AG04449 (cell line): ENCODE measurements at regions not wholly inside any gene's neighbourhood (a gene's known extent, or its start where the extent isn't known, plus 50 kb on each side); places are given as distances from the start of the nearest gene placed in this dataset.

Experiments
- CTCF ChIA-PET: fragments of 350-600 bp; formaldehyde crosslinking; extraction: SDS; loops from one replicate; lab custom pipeline; 2021; ENCODE audit warnings: antibody characterized with exemption; lab: Yijun Ruan, JAX
- POLR2A ChIA-PET: fragments of 400-600, 350-600 bp; formaldehyde crosslinking; extraction: SDS; loops from one replicate; lab custom pipeline; 2020; ENCODE audit warnings: antibody characterized with exemption, inconsistent platforms; lab: Yijun Ruan, JAX
- DNase-seq: peaks from one replicate; pipeline ENCODE4 v3.0.0-alpha.2; 2010; ENCODE audit warnings: low read depth, low spot score
- H3K4me3 ChIP-seq: 2 replicates; pipeline ENCODE4 v1.5.1; 2011; ENCODE audit warnings: low read depth, mild to moderate bottlenecking, control low read depth, low read length
- TF ChIP-seq, protein P1 (sequence below): IDR thresholded peaks from one replicate; pipeline ENCODE4 v1.5.1; 2011; ENCODE audit warnings: mild to moderate bottlenecking, moderate library complexity, low read length, control low read depth, inconsistent platforms; ENCODE audit not compliant: insufficient read depth; ENCODE audit errors: missing control alignments

DNA sequence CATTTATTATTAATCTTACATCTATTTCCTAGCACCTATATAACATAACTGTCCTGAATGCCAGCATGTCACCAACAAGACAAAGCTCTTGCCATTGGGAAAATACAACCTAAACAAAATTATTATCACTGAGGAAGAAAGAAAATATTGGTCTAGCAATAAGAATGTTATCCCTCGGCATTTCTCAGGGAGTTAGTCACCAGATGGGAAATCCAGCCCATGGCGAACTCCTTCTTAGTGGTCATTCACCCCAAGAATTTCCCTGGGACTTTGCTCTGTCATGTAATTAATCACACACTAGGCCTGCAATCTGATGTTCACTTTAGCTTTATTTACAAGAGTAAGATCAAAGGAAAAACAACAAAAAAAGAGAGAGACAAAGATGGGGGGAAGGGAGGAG lies 56.1 kb upstream of the TAS2R1 start:
- no peak overlapping the region for H3K4me3 ChIP-seq
- CTCF ChIA-PET, result interaction anchor here (1.0 kb wide), 2 partner anchors 13 to 33 kb away, joined by 3 read pairs; no protein-coding TSS in a partner anchor
- POLR2A ChIA-PET, result interaction anchor here (1.2 kb wide), 1 partner anchor 32 kb away, joined by 3 read pairs; no protein-coding TSS in a partner anchor
- TF ChIP-seq, protein P1, sequence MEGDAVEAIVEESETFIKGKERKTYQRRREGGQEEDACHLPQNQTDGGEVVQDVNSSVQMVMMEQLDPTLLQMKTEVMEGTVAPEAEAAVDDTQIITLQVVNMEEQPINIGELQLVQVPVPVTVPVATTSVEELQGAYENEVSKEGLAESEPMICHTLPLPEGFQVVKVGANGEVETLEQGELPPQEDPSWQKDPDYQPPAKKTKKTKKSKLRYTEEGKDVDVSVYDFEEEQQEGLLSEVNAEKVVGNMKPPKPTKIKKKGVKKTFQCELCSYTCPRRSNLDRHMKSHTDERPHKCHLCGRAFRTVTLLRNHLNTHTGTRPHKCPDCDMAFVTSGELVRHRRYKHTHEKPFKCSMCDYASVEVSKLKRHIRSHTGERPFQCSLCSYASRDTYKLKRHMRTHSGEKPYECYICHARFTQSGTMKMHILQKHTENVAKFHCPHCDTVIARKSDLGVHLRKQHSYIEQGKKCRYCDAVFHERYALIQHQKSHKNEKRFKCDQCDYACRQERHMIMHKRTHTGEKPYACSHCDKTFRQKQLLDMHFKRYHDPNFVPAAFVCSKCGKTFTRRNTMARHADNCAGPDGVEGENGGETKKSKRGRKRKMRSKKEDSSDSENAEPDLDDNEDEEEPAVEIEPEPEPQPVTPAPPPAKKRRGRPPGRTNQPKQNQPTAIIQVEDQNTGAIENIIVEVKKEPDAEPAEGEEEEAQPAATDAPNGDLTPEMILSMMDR, result no peak
- peak; percentile 62 for DNase-seq

DNA sequence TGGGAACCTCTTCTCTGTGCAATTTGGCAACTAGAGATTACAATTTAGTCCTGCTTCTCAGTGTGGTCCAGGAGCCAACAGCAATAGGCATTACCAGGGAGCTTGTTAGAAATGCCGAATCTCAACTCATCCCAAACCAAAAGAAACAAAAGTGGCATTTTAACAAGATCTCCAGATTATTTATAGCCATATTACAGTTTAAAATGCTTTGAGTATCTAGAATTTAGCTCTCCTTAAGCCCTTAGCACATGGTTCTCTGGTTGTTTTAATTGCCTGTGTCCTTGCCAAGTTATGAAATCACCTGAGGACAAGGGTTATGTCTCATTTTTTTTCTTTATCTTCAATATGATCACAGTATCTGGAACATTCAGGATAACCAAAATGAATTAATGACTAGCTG lies 51.6 kb upstream of the TAS2R1 start:
- TF ChIP-seq, protein P1, result no peak
- H3K4me3 ChIP-seq, result no peak overlapping the region
- ChIA-PET CTCF (interaction anchor here (1.0 kb wide), 2 partner anchors 10 to 16 kb away, joined by 3 read pairs; no protein-coding TSS in a partner anchor), POLR2A (no interaction called here)
- no peak for DNase-seq
